HepG2 (cell line): ENCODE measurements at regions not wholly inside any gene's neighbourhood (a gene's known extent, or its start where the extent isn't known, plus 50 kb on each side); places are given as distances from the start of the nearest gene placed in this dataset.

Source experiments
- ATAC-seq: fragments of 200-7000 bp; cut with Tn5 transposase; 3 replicates; pipeline ENCODE4 v1.9.1; 2020; ENCODE audit warnings: mild to moderate bottlenecking, moderate library complexity
- BruUV-seq: library from RNA; stranded (reverse); fragments of 400-500 nt; replicated peaks from 2 replicates; lab custom pipeline; 2021; lab: Mats Ljungman, UMichigan
- CTCF ChIA-PET: fragments of 300-600 bp; formaldehyde crosslinking; extraction: SDS; loops from one replicate; lab custom pipeline; 2021; ENCODE audit warnings: low total read pairs, inconsistent platforms, low intra/inter-chr PET ratio; lab: Yijun Ruan, JAX
- POLR2A ChIA-PET: fragments of 350-600 bp; sonication (Branson Sonifier 250); formaldehyde crosslinking; loops from one replicate; lab custom pipeline; 2020; ENCODE audit warnings: antibody characterized with exemption, inconsistent platforms; lab: Yijun Ruan, JAX
- DNase-seq: peaks from one replicate; pipeline ENCODE4 v3.0.0-alpha.2; 2015; ENCODE audit warnings: low spot score
- FAIRE-seq: peaks from 3 replicates; lab custom pipeline; 2011; peaks lifted over from hg19 to GRCh38; lab: Jason Lieb, UNC
- H2AFZ ChIP-seq: one replicate; pipeline ENCODE4 v1.6.1; 2011; ENCODE audit warnings: low read length, inconsistent platforms
- H3K27ac ChIP-seq: fragments of 300-600 bp; 3 replicates; pipeline ENCODE4 v1.8.0; 2011; ENCODE audit warnings: mixed run types, mild to moderate bottlenecking, mixed read lengths, low read length, inconsistent platforms; ENCODE audit not compliant: insufficient read depth; ENCODE audit errors: extremely low read length
- H3K27me3 ChIP-seq, 2 experiments: fragments of 200-600 bp in 1 of 2; 2 replicates in 1 of 2; 3 replicates in 1 of 2; pipeline versions ENCODE4 v1.6.0 to v1.8.0; 2011; ENCODE audit warnings: low read length in 2 of 2, mild to moderate bottlenecking in 2 of 2, moderate library complexity in 2 of 2, inconsistent platforms in 1 of 2; ENCODE audit not compliant: insufficient read depth in 2 of 2, control insufficient read depth in 1 of 2
- H3K36me3 ChIP-seq, 2 experiments: fragments of 200-600 bp in 1 of 2; replicated peaks in 1 of 2; 2 replicates in 1 of 2; 3 replicates in 1 of 2; pipeline versions ENCODE4 v1.5.1 to v1.8.0; 2011; ENCODE audit warnings: low read length in 2 of 2, inconsistent platforms in 1 of 2; ENCODE audit not compliant: insufficient read depth in 2 of 2, control insufficient read depth in 1 of 2
- H3K4me1 ChIP-seq: 2 replicates; pipeline ENCODE4 v1.5.1; 2012; ENCODE audit warnings: low read length, inconsistent platforms; ENCODE audit not compliant: insufficient read depth
- H3K4me2 ChIP-seq: 2 replicates; pipeline ENCODE4 v1.6.0; 2011; ENCODE audit warnings: low read depth, low read length, inconsistent platforms
- H3K4me3 ChIP-seq, 3 experiments: fragments of 200-600 bp in 1 of 3; sonication (generic), shearing (Covaris generic) in 1 of 3; replicated peaks in 1 of 3; 2 replicates each; pipeline ENCODE4 v1.5.1; 2011 to 2016; ENCODE audit warnings: low read length in 3 of 3, inconsistent platforms in 2 of 3, low read depth in 2 of 3, mild to moderate bottlenecking in 2 of 3, control low read depth in 1 of 3, mixed read lengths in 1 of 3; ENCODE audit not compliant: insufficient read depth in 1 of 3
- H3K79me2 ChIP-seq: one replicate; pipeline ENCODE4 v1.6.1; 2011; ENCODE audit warnings: low read length, inconsistent platforms; ENCODE audit not compliant: insufficient read depth
- H3K9ac ChIP-seq: 2 replicates; pipeline ENCODE4 v1.6.0; 2011; ENCODE audit warnings: mild to moderate bottlenecking, low read depth, low read length, inconsistent platforms; ENCODE audit not compliant: insufficient read depth
- H3K9me3 ChIP-seq: 2 replicates; pipeline ENCODE4 v1.5.1; 2012; ENCODE audit warnings: mild to moderate bottlenecking, low read length
- H4K20me1 ChIP-seq: 2 replicates; pipeline ENCODE4 v1.6.0; 2011; ENCODE audit warnings: inconsistent platforms, mild to moderate bottlenecking, low read length, moderate library complexity; ENCODE audit not compliant: insufficient read depth
- ATF1 ChIP-seq: IDR thresholded peaks from 2 replicates; pipeline ENCODE4 v1.6.1; 2016; ENCODE audit warnings: mild to moderate bottlenecking, control low read depth
- HMGA1 ChIP-seq: sonication (generic); formaldehyde crosslinking; conservative IDR thresholded peaks from 2 replicates; pipeline ENCODE4 v1.4.0; 2020; ENCODE audit warnings: missing genetic modification reagents
- HMGXB3 ChIP-seq: sonication (generic); formaldehyde crosslinking; IDR thresholded peaks from 2 replicates; pipeline ENCODE4 v1.4.0; 2020; ENCODE audit warnings: missing genetic modification reagents, borderline replicate concordance
- KAT7 ChIP-seq: IDR thresholded peaks from 2 replicates; pipeline ENCODE4 v1.6.1; 2018; ENCODE audit warnings: borderline replicate concordance, missing compliant biosample characterization
- KLF15 ChIP-seq: sonication (generic); formaldehyde crosslinking; IDR thresholded peaks from 2 replicates; pipeline ENCODE4 v1.8.1; 2023; ENCODE audit warnings: borderline replicate concordance, mild to moderate bottlenecking, inconsistent platforms, missing genetic modification reagents, mixed read lengths
- MED13 ChIP-seq: sonication (generic); formaldehyde crosslinking; IDR thresholded peaks from 2 replicates; pipeline ENCODE4 v1.5.0; 2020; ENCODE audit warnings: missing genetic modification reagents
- PLSCR1 ChIP-seq: sonication (generic); formaldehyde crosslinking; IDR thresholded peaks from 2 replicates; pipeline ENCODE4 v1.5.0; 2020; ENCODE audit warnings: missing genetic modification reagents, mild to moderate bottlenecking, borderline replicate concordance
- POLR2AphosphoS2 ChIP-seq: IDR thresholded peaks from 2 replicates; pipeline ENCODE4 v1.6.1; 2011; ENCODE audit warnings: low read depth, low read length, improper control_type of control experiment
- SALL2 ChIP-seq: sonication (generic); formaldehyde crosslinking; IDR thresholded peaks from 2 replicates; pipeline ENCODE4 v1.8.1; 2023; ENCODE audit warnings: mild to moderate bottlenecking, missing genetic modification reagents, inconsistent platforms
- SNRNP70 ChIP-seq: fragments of 200-400 bp; formaldehyde crosslinking; IDR thresholded peaks from 2 replicates; pipeline ENCODE4 v1.6.1; 2017; ENCODE audit warnings: mild to moderate bottlenecking, low read depth, low read length, moderate library complexity
- ZC3H4 ChIP-seq: sonication (generic); formaldehyde crosslinking; IDR thresholded peaks from 2 replicates; pipeline ENCODE4 v1.4.0; 2020; ENCODE audit warnings: missing genetic modification reagents, borderline replicate concordance
- ZFP36L2 ChIP-seq: sonication (generic); formaldehyde crosslinking; IDR thresholded peaks from 2 replicates; pipeline ENCODE4 v1.4.0; 2020; ENCODE audit warnings: missing genetic modification reagents
- ZNF468 ChIP-seq: sonication (generic); formaldehyde crosslinking; IDR thresholded peaks from 2 replicates; pipeline ENCODE4 v1.8.0; 2022; ENCODE audit warnings: mild to moderate bottlenecking, moderate library complexity, missing genetic modification reagents
- ZNF710 ChIP-seq: sonication (generic); formaldehyde crosslinking; IDR thresholded peaks from 2 replicates; pipeline ENCODE4 v1.5.0; 2020; ENCODE audit warnings: mild to moderate bottlenecking, missing genetic modification reagents, borderline replicate concordance
- WGBS: methylation state at CpG from one replicate; pipeline ENCODE4 v1.1.6; 2017; ENCODE audit warnings: low lambda C conversion rate; 5-methylcytosine and 5-hydroxymethylcytosine counted together
- in situ Hi-C: cut with HindIII; loops from 2 replicates; pipeline ENCODE4 v1.10.0; 2017; ENCODE audit warnings: low pct_unique_long_range_greater_than_20kb; ENCODE audit not compliant: extremely low pct_ligation_motif_present
- intact Hi-C: fragments of 100-400 bp; cut with micrococcal nuclease; formaldehyde crosslinking; loops from one replicate; pipeline ENCODE4 v1.10.0; 2022; ENCODE audit not compliant: unreplicated experiment

GRCh38 chr12:73731658-73732057 lies 806.0 kb upstream of the ATXN7L3B start:
- Histone ChIP-seq H3K79me2 (no peaks in the 10 kb centered on the region), H2AFZ (no peak overlapping the region), H3K27ac (no peak overlapping the region), H3K9ac (no peak overlapping the region), H3K9me3 (peaks cover 42% of the 10 kb centered on the region), H3K4me2 (no peak overlapping the region), H4K20me1 (no peaks in the 10 kb centered on the region), H3K4me3 (no peak overlapping the region), H3K36me3 (no peaks in the 10 kb centered on the region), H3K27me3 (no peaks in the 10 kb centered on the region), H3K4me1 (no peaks in the 10 kb centered on the region)
- FAIRE-seq (no peak), ATAC-seq (no peak), DNase-seq (no peak)
- ChIA-PET POLR2A (no interaction called here), CTCF (no interaction called here)
- TF ChIP-seq ZFP36L2 (CRISPR knock-in tag) (no peak), ZNF710 (CRISPR knock-in tag) (no peak), SALL2 (CRISPR knock-in tag) (no peak), HMGA1 (no peak), HMGXB3 (no peak), ATF1 (no peak), PLSCR1 (CRISPR knock-in tag) (no peak), SNRNP70 (no peak), KLF15 (CRISPR knock-in tag) (no peak), ZNF468 (no peak), POLR2AphosphoS2 (no peak), KAT7 (no peak), MED13 (CRISPR knock-in tag) (no peak), ZC3H4 (CRISPR knock-in tag) (no peak)
- WGBS: 41% methylated on average over 1 of the region's 1 CpG
- intact Hi-C loops (no loop called here), in situ Hi-C loops (no loop called here)
- BruUV-seq: no TSS peak
